IMR-90 (cell line): ENCODE measurements at regions not wholly inside any gene's neighbourhood (a gene's known extent, or its start where the extent isn't known, plus 50 kb on each side); places are given as distances from the start of the nearest gene placed in this dataset.

Experiments used
- ATAC-seq: fragments of 200-7000 bp; cut with Tn5 transposase; 2 replicates; pipeline ENCODE4 v1.9.1; 2020; ENCODE audit warnings: low read depth, mild to moderate bottlenecking, moderate library complexity
- BruUV-seq: library from RNA; stranded (reverse); fragments of 400-500 nt; replicated peaks from 2 replicates; lab custom pipeline; 2021; lab: Mats Ljungman, UMichigan
- CTCF ChIA-PET: fragments of 300-600 bp; formaldehyde crosslinking; extraction: SDS; loops from one replicate; lab custom pipeline; 2021; ENCODE audit warnings: antibody characterized with exemption; lab: Yijun Ruan, JAX
- POLR2A ChIA-PET: fragments of 300-600 bp; sonication (Branson Sonifier 250); formaldehyde crosslinking; loops from one replicate; lab custom pipeline; 2022; ENCODE audit warnings: antibody characterized with exemption; ENCODE audit not compliant: unreplicated experiment; lab: Charles Lee
- DNase-seq: peaks from one replicate; pipeline ENCODE4 v3.0.0; 2013
- H2AFZ ChIP-seq: replicated peaks from 2 replicates; pipeline ENCODE3; 2013; ENCODE audit warnings: low read length, mild to moderate bottlenecking; ENCODE audit not compliant: poor library complexity
- H2AK5ac ChIP-seq: 2 replicates; pipeline ENCODE4 v1.6.1; 2013; ENCODE audit warnings: low read depth, low read length, inconsistent platforms
- H2AK9ac ChIP-seq: replicated peaks from 2 replicates; pipeline ENCODE3; 2013; ENCODE audit warnings: mild to moderate bottlenecking, low read depth, low read length, moderate library complexity; ENCODE audit not compliant: poor library complexity
- H2BK120ac ChIP-seq: 2 replicates; pipeline ENCODE4 v1.6.1; 2013; ENCODE audit warnings: low read depth, low read length, inconsistent platforms
- H2BK15ac ChIP-seq: 3 replicates; pipeline ENCODE4 v1.6.1; 2013; ENCODE audit warnings: low read depth, low read length, inconsistent platforms
- H2BK20ac ChIP-seq: 2 replicates; pipeline ENCODE4 v1.6.1; 2013; ENCODE audit warnings: low read depth, mild to moderate bottlenecking, inconsistent platforms, low read length, moderate library complexity
- H2BK5ac ChIP-seq: 2 replicates; pipeline ENCODE4 v1.6.1; 2013; ENCODE audit warnings: mild to moderate bottlenecking, low read depth, low read length, inconsistent platforms; ENCODE audit not compliant: poor library complexity, severe bottlenecking
- H3K14ac ChIP-seq: replicated peaks from 2 replicates; pipeline ENCODE4 v1.6.1; 2013; ENCODE audit warnings: low read depth, low read length, inconsistent platforms
- H3K18ac ChIP-seq: 2 replicates; pipeline ENCODE4 v1.6.1; 2013; ENCODE audit warnings: low read depth, low read length, control low read depth
- H3K23ac ChIP-seq: 2 replicates; pipeline ENCODE4 v1.6.1; 2013; ENCODE audit warnings: low read depth, low read length, inconsistent platforms
- H3K27ac ChIP-seq: 2 replicates; pipeline ENCODE4 v1.5.1; 2013; ENCODE audit warnings: mild to moderate bottlenecking, control low read depth, low read length; ENCODE audit not compliant: insufficient read depth
- H3K27me3 ChIP-seq: 2 replicates; pipeline ENCODE4 v1.6.1; 2013; ENCODE audit warnings: low read length; ENCODE audit not compliant: control insufficient read depth, insufficient read depth
- H3K36me3 ChIP-seq: 2 replicates; pipeline ENCODE4 v1.6.1; 2013; ENCODE audit warnings: low read length, mixed read lengths; ENCODE audit not compliant: control insufficient read depth, insufficient read depth
- H3K4ac ChIP-seq: 2 replicates; pipeline ENCODE4 v1.6.1; 2013; ENCODE audit warnings: low read depth, low read length, inconsistent platforms
- H3K4me1 ChIP-seq: 2 replicates; pipeline ENCODE4 v1.6.1; 2013; ENCODE audit warnings: low read length, mixed read lengths; ENCODE audit not compliant: control insufficient read depth, insufficient read depth
- H3K4me2 ChIP-seq: 2 replicates; pipeline ENCODE4 v1.6.1; 2013; ENCODE audit warnings: low read depth, mild to moderate bottlenecking, control low read depth, low read length, moderate library complexity
- H3K4me3 ChIP-seq: 2 replicates; pipeline ENCODE4 v1.5.1; 2013; ENCODE audit warnings: low read depth, mild to moderate bottlenecking, control low read depth, low read length, moderate library complexity; ENCODE audit not compliant: insufficient read depth
- H3K56ac ChIP-seq: 2 replicates; pipeline ENCODE4 v1.6.1; 2013; ENCODE audit warnings: low read length, inconsistent platforms; ENCODE audit not compliant: insufficient read depth; ENCODE audit errors: extremely low read depth
- H3K79me1 ChIP-seq, 2 experiments: 2 replicates each; pipeline ENCODE4 v1.6.1; 2013; ENCODE audit warnings: low read length in 2 of 2, inconsistent platforms in 1 of 2, low read depth in 1 of 2
- H3K9ac ChIP-seq: 2 replicates; pipeline ENCODE4 v1.6.1; 2013; ENCODE audit warnings: low read depth, low read length, control low read depth
- H3K9me1 ChIP-seq: 2 replicates; pipeline ENCODE4 v1.6.1; 2013; ENCODE audit warnings: low read length, inconsistent platforms; ENCODE audit not compliant: insufficient read depth
- H3K9me3 ChIP-seq: 2 replicates; pipeline ENCODE4 v1.6.1; 2013; ENCODE audit warnings: low read length; ENCODE audit not compliant: control insufficient read depth, insufficient read depth
- H4K20me1 ChIP-seq: 2 replicates; pipeline ENCODE4 v1.6.1; 2013; ENCODE audit warnings: low read length, inconsistent platforms; ENCODE audit not compliant: insufficient read depth
- H4K5ac ChIP-seq: 2 replicates; pipeline ENCODE4 v1.6.1; 2013; ENCODE audit warnings: mild to moderate bottlenecking, low read depth, low read length, control low read depth
- H4K8ac ChIP-seq, 2 experiments: 2 replicates each; pipeline ENCODE4 v1.6.1; 2013; ENCODE audit warnings: low read depth in 2 of 2, low read length in 2 of 2, control low read depth in 1 of 2, inconsistent platforms in 1 of 2
- H4K91ac ChIP-seq: 2 replicates; pipeline ENCODE4 v1.6.1; 2013; ENCODE audit warnings: low read depth, low read length, inconsistent platforms; ENCODE audit not compliant: insufficient read depth
- BHLHE40 ChIP-seq: fragments of 150-350 bp; IDR thresholded peaks from 2 replicates; pipeline ENCODE4 v1.6.1; 2016; ENCODE audit warnings: mild to moderate bottlenecking, low read depth, low read length
- MAFK ChIP-seq: IDR thresholded peaks from 2 replicates; pipeline ENCODE4 v1.6.1; 2012; ENCODE audit warnings: low read depth, low read length, improper control_type of control experiment
- MAZ ChIP-seq: IDR thresholded peaks from 2 replicates; pipeline ENCODE4 v1.6.1; 2012; ENCODE audit warnings: low read depth, mild to moderate bottlenecking, low read length, improper control_type of control experiment, moderate library complexity, borderline replicate concordance
- NFE2L2 ChIP-seq: fragments of 150-350 bp; IDR thresholded peaks from 2 replicates; pipeline ENCODE4 v1.6.1; 2016; ENCODE audit warnings: low read depth, mild to moderate bottlenecking, low read length
- RAD21 ChIP-seq: IDR thresholded peaks from 2 replicates; pipeline ENCODE4 v1.6.1; 2012; ENCODE audit warnings: low read length, improper control_type of control experiment
- RCOR1 ChIP-seq: IDR thresholded peaks from 2 replicates; pipeline ENCODE4 v1.6.1; 2012; ENCODE audit warnings: mild to moderate bottlenecking, low read length, improper control_type of control experiment; ENCODE audit not compliant: insufficient replicate concordance
- WGBS, 2 experiments: methylation state at CpG; one replicate each; pipeline versions ENCODE4 v1.1.5 to v1.1.7; 2013; ENCODE audit warnings: missing lambda C conversion rate in 2 of 2; ENCODE audit not compliant: insufficient read length in 1 of 2; ENCODE audit errors: extremely low coverage in 2 of 2; 5-methylcytosine and 5-hydroxymethylcytosine counted together
- dilution Hi-C: fragments of 300-500 bp; cut with HindIII; formaldehyde crosslinking; loops from one replicate; pipeline ENCODE4 v1.14.3; 2018; ENCODE audit warnings: low sequenced_read_pairs; ENCODE audit not compliant: unreplicated experiment
- in situ Hi-C: fragments of 300-500 bp; cut with MboI; formaldehyde crosslinking; loops from 3 replicates; pipeline ENCODE4 v1.14.3; 2019; ENCODE audit warnings: low sequenced_read_pairs, inconsistent platforms, mixed read lengths
- intact Hi-C: fragments of 100-400 bp; cut with micrococcal nuclease; formaldehyde crosslinking; loops from 2 replicates; pipeline ENCODE4 v1.10.0; 2022

DNA sequence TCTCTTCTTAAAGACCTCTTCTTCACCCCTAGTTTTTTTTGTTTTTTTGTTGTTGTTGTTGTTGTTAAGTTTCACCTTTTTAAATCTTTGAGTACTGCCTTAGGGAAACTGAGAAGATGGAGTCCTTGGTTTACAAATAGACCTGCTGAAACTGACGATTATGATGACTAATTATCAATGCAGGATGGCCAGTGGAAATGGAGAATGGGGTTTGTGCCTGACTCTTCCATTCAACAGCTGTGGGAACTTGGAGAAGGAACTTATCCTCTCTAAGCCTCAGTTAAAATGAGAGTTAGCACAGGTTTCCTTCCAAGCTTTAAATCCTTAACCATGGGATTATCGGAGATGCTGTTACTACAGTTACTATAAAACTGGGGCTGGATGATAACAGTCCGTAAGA lies 66.7 kb upstream of the PNMA1 start:
- Histone ChIP-seq H2AK5ac (no peak overlapping the region), H3K56ac (no peak overlapping the region), H2AK9ac (no peak overlapping the region), H4K20me1 (peaks cover 74% of the 10 kb centered on the region), H4K5ac (no peak overlapping the region), H3K23ac (no peak overlapping the region), H3K4me3 (no peak overlapping the region), H3K9ac (no peak overlapping the region), H3K27me3 (no peaks in the 10 kb centered on the region), H3K9me3 (no peaks in the 10 kb centered on the region), H3K36me3 (no peaks in the 10 kb centered on the region), H2BK15ac (no peak overlapping the region), H2BK20ac (no peak overlapping the region), H2AFZ (no peak overlapping the region), H3K4me1 (peaks cover 25% of the 10 kb centered on the region), H3K9me1 (peaks cover 54% of the 10 kb centered on the region), H3K79me1 (peaks cover 33 to 86% of the 10 kb centered on the region in 2 experiments), H3K18ac (no peak overlapping the region), H3K14ac (no peak overlapping the region), H3K27ac (no peak overlapping the region), H2BK5ac (no peak overlapping the region), H3K4ac (no peak overlapping the region), H2BK120ac (no peak overlapping the region), H3K4me2 (no peak overlapping the region), H4K91ac (no peak overlapping the region), H4K8ac (no peak overlapping the region)
- CTCF ChIA-PET, result no interaction called here
- WGBS, 2 experiments, result no CpG with 5 or more reads among the region's 3 CpGs
- intact Hi-C loops (no loop called here), in situ Hi-C loops (no loop called here), dilution Hi-C loops (no loop called here)
- POLR2A ChIA-PET, result no interaction called here
- ATAC-seq, result no peak
- BruUV-seq, result no TSS peak
- TF ChIP-seq BHLHE40, result no peak
- no peak for TF ChIP-seq RCOR1
- no peak for TF ChIP-seq NFE2L2
- no peak for TF ChIP-seq MAFK
- no peak for TF ChIP-seq MAZ
- no peak for TF ChIP-seq RAD21
- no peak for DNase-seq
